Thyroid gland (tissue), 4 donors: ENCODE measurements at regions not wholly inside any gene's neighbourhood (a gene's known extent, or its start where the extent isn't known, plus 50 kb on each side); places are given as distances from the start of the nearest gene placed in this dataset.

ENCODE experiments used
- CTCF ChIP-seq, 6 experiments: fragments of 200-600 bp in 3 of 6; fragments of 450-650 bp in 3 of 6; sonication (generic) in 3 of 6; IDR thresholded peaks; one replicate each; pipeline ENCODE4 v1.5.1; 2016 to 2019; ENCODE audit warnings: antibody characterized with exemption in 6 of 6, mild to moderate bottlenecking in 2 of 6, inconsistent platforms in 1 of 6, moderate library complexity in 1 of 6
- POLR2A ChIP-seq, 2 donors: fragments of 450-650 bp; IDR thresholded peaks; one replicate each; pipeline ENCODE4 v1.6.1; 2017; ENCODE audit warnings: antibody characterized with exemption in 2 of 2, mild to moderate bottlenecking in 2 of 2, moderate library complexity in 1 of 2

GRCh38 chr7:142616121-142616643 lies 133.1 kb upstream of the PRSS1 start:
- TF ChIP-seq POLR2A (IDR thresholded peaks at IDR 0.05) (no peak), CTCF (IDR thresholded peaks at IDR 0.05) (no peak)
